ENCODE measurements at regions not wholly inside any gene's neighbourhood (a gene's known extent, or its start where the extent isn't known, plus 50 kb on each side); places are given as distances from the start of the nearest gene placed in this dataset.

- Histone ChIP-seq H3K4me1 (ENCODE audit: control insufficient read depth, insufficient read depth, low read length) (no peaks in the 10 kb centered on the region), H3K36me3 (ENCODE audit: control insufficient read depth, insufficient read depth, low read length) (no peaks in the 10 kb centered on the region), H3K27me3 (ENCODE audit: control insufficient read depth, insufficient read depth, low read length) (peaks cover 5% of the 10 kb centered on the region), H3K4me3 (ENCODE audit: low read depth in 2 of 2, low read length in 2 of 2) (no peak overlapping the region), H3K9me3 (ENCODE audit: control insufficient read depth, insufficient read depth, low read depth, low read length) (no peaks in the 10 kb centered on the region), H3K27ac (ENCODE audit: low read length) (no peak overlapping the region)
- ChIA-PET POLR2A (no interaction called here), CTCF (no interaction called here)
- intact Hi-C loops (cut with micrococcal nuclease; ENCODE audit: unreplicated experiment) = no loop called here
- TF ChIP-seq SIN3A (IDR thresholded peaks at IDR 0.05; ENCODE audit: borderline replicate concordance, insufficient read depth, low read depth, low read length) (no peak), REST (IDR thresholded peaks at IDR 0.05; ENCODE audit: insufficient read depth in 1 of 2, low read depth in 2 of 2, low read length in 1 of 2) (no peak), POLR2AphosphoS5 (IDR thresholded peaks at IDR 0.05; ENCODE audit: low read depth, low read length) (no peak), CTCF (IDR thresholded peaks at IDR 0.05) (no peak), TCF7L2 (IDR thresholded peaks at IDR 0.05; ENCODE audit: low read depth, low read length) (no peak)
- no TSS peak for BruUV-seq (replicated peaks)
- no peak for DNase-seq (ENCODE audit: low read depth, low spot score)
- in situ Hi-C loops (cut with HindIII; ENCODE audit: low pct_unique_long_range_greater_than_20kb, low sequenced_read_pairs) = no loop called here
- ATAC-seq = no peak
Measured at GRCh38 chr6:88294702-88295101, 128.6 kb upstream of the CNR1 start.

GRCh38 chr6:88290411-88290810 is 124.3 kb upstream of the CNR1 start:
- DNase-seq (ENCODE audit: low read depth, low spot score) = no peak
- in situ Hi-C loops (cut with HindIII; ENCODE audit: low pct_unique_long_range_greater_than_20kb, low sequenced_read_pairs) = no loop called here
- BruUV-seq (replicated peaks) = no TSS peak
- intact Hi-C loops (cut with micrococcal nuclease; ENCODE audit: unreplicated experiment) = no loop called here
- H3K36me3 ChIP-seq (ENCODE audit: control insufficient read depth, insufficient read depth, low read length) = no peaks in the 10 kb centered on the region
- H3K9me3 ChIP-seq (ENCODE audit: control insufficient read depth, insufficient read depth, low read depth, low read length) = 0 out of 2 replicates have a peak, but pooled peaks cover 2% of the 10 kb centered on the region
- no peak overlapping the region for H3K27ac ChIP-seq (ENCODE audit: low read length)
- no peak for ATAC-seq
- POLR2A ChIA-PET = no interaction called here
- CTCF ChIA-PET = no interaction called here
- H3K27me3 ChIP-seq (ENCODE audit: control insufficient read depth, insufficient read depth, low read length) = no peaks in the 10 kb centered on the region
- H3K4me1 ChIP-seq (ENCODE audit: control insufficient read depth, insufficient read depth, low read length) = no peaks in the 10 kb centered on the region
- no peak for TF ChIP-seq SIN3A (IDR thresholded peaks at IDR 0.05; ENCODE audit: borderline replicate concordance, insufficient read depth, low read depth, low read length)
- TF ChIP-seq POLR2AphosphoS5 (IDR thresholded peaks at IDR 0.05; ENCODE audit: low read depth, low read length) = no peak
- no peak for TF ChIP-seq TCF7L2 (IDR thresholded peaks at IDR 0.05; ENCODE audit: low read depth, low read length)
- no peak for TF ChIP-seq CTCF (IDR thresholded peaks at IDR 0.05)
- no peak for TF ChIP-seq REST (IDR thresholded peaks at IDR 0.05; ENCODE audit: insufficient read depth in 1 of 2, low read depth in 2 of 2, low read length in 1 of 2)
- no peak overlapping the region for H3K4me3 ChIP-seq (ENCODE audit: low read depth in 2 of 2, low read length in 2 of 2)
